ENCODE measurements at regions not wholly inside any gene's neighbourhood (a gene's known extent, or its start where the extent isn't known, plus 50 kb on each side); places are given as distances from the start of the nearest gene placed in this dataset.
"Not testable (repeated sequence)": the region's sequence is repeated elsewhere in the genome, so short reads cannot be mapped to it uniquely, and the experiment has no call there.

- CTCF ChIA-PET = no interaction called here
- Histone ChIP-seq H3K4me3 (ENCODE audit: low read depth, low read length, poor library complexity, severe bottlenecking) (no peak overlapping the region), H3K9me3 (ENCODE audit: low read depth, low read length, poor library complexity, severe bottlenecking) (no peaks in the 10 kb centered on the region), H3K27me3 (replicated peaks; ENCODE audit: insufficient read depth, low read depth, low read length, poor library complexity) (no peaks in the 10 kb centered on the region), H3K4me1 (ENCODE audit: insufficient read depth, low read length, poor library complexity, severe bottlenecking) (no peaks in the 10 kb centered on the region), H3K36me3 (ENCODE audit: insufficient read depth, low read length, poor library complexity, severe bottlenecking) (no peaks in the 10 kb centered on the region), H3K27ac (ENCODE audit: low read depth, low read length, poor library complexity, severe bottlenecking) (no peak overlapping the region)
- TF ChIP-seq EZH2 (IDR thresholded peaks at IDR 0.05; ENCODE audit: borderline replicate concordance, low read depth, low read length, poor library complexity, severe bottlenecking) (no peak), CTCF (conservative IDR thresholded peaks at IDR 0.05; ENCODE audit: low read depth, low read length) (no peak)
- POLR2A ChIA-PET (ENCODE audit: low non-redundant PET) = no interaction called here
- no peak for DNase-seq (ENCODE audit: low spot score)
- BruUV-seq (replicated peaks) = no TSS peak
- intact Hi-C loops (cut with micrococcal nuclease; ENCODE audit: unreplicated experiment) = no loop called here
Observed at GRCh38 chr5:96200641-96201040, 232.4 kb downstream of the PCSK1 start.

GRCh38 chr5:96199713-96200183 is 233.3 kb downstream of the PCSK1 start:
- Histone ChIP-seq H3K9me3 (ENCODE audit: low read depth, low read length, poor library complexity, severe bottlenecking) (no peaks in the 10 kb centered on the region), H3K36me3 (ENCODE audit: insufficient read depth, low read length, poor library complexity, severe bottlenecking) (no peaks in the 10 kb centered on the region), H3K27me3 (replicated peaks; ENCODE audit: insufficient read depth, low read depth, low read length, poor library complexity) (no peaks in the 10 kb centered on the region), H3K4me1 (ENCODE audit: insufficient read depth, low read length, poor library complexity, severe bottlenecking) (no peaks in the 10 kb centered on the region), H3K27ac (ENCODE audit: low read depth, low read length, poor library complexity, severe bottlenecking) (no peak overlapping the region), H3K4me3 (ENCODE audit: low read depth, low read length, poor library complexity, severe bottlenecking) (no peak overlapping the region)
- ChIA-PET CTCF (no interaction called here), POLR2A (ENCODE audit: low non-redundant PET) (no interaction called here)
- TF ChIP-seq CTCF (conservative IDR thresholded peaks at IDR 0.05; ENCODE audit: low read depth, low read length) (no peak), EZH2 (IDR thresholded peaks at IDR 0.05; ENCODE audit: borderline replicate concordance, low read depth, low read length, poor library complexity, severe bottlenecking) (no peak)
- intact Hi-C loops (cut with micrococcal nuclease; ENCODE audit: unreplicated experiment) = no loop called here
- BruUV-seq (replicated peaks) = no TSS peak
- DNase-seq (ENCODE audit: low spot score) = no peak

GRCh38 chr5:96198356-96199058 is 234.5 kb downstream of the PCSK1 start:
- DNase-seq (ENCODE audit: low spot score) = no peak
- Histone ChIP-seq H3K4me1 (ENCODE audit: insufficient read depth, low read length, poor library complexity, severe bottlenecking) (no peaks in the 10 kb centered on the region), H3K4me3 (ENCODE audit: low read depth, low read length, poor library complexity, severe bottlenecking) (no peak overlapping the region), H3K36me3 (ENCODE audit: insufficient read depth, low read length, poor library complexity, severe bottlenecking) (no peaks in the 10 kb centered on the region), H3K27ac (ENCODE audit: low read depth, low read length, poor library complexity, severe bottlenecking) (no peak overlapping the region), H3K9me3 (ENCODE audit: low read depth, low read length, poor library complexity, severe bottlenecking) (no peaks in the 10 kb centered on the region), H3K27me3 (replicated peaks; ENCODE audit: insufficient read depth, low read depth, low read length, poor library complexity) (no peaks in the 10 kb centered on the region)
- ChIA-PET POLR2A (ENCODE audit: low non-redundant PET) (no interaction called here), CTCF (no interaction called here)
- intact Hi-C loops (cut with micrococcal nuclease; ENCODE audit: unreplicated experiment) = no loop called here
- TF ChIP-seq EZH2 (IDR thresholded peaks at IDR 0.05; ENCODE audit: borderline replicate concordance, low read depth, low read length, poor library complexity, severe bottlenecking) (no peak), CTCF (conservative IDR thresholded peaks at IDR 0.05; ENCODE audit: low read depth, low read length) (no peak)
- BruUV-seq (replicated peaks) = no TSS peak

GRCh38 chr5:96197767-96198166 is 235.3 kb downstream of the PCSK1 start:
- H3K9me3 ChIP-seq (ENCODE audit: low read depth, low read length, poor library complexity, severe bottlenecking); H3K27ac ChIP-seq (ENCODE audit: low read depth, low read length, poor library complexity, severe bottlenecking); BruUV-seq (replicated peaks); POLR2A ChIA-PET (ENCODE audit: low non-redundant PET); DNase-seq (ENCODE audit: low spot score); intact Hi-C loops (cut with micrococcal nuclease; ENCODE audit: unreplicated experiment); H3K4me1 ChIP-seq (ENCODE audit: insufficient read depth, low read length, poor library complexity, severe bottlenecking); H3K36me3 ChIP-seq (ENCODE audit: insufficient read depth, low read length, poor library complexity, severe bottlenecking); H3K27me3 ChIP-seq (replicated peaks; ENCODE audit: insufficient read depth, low read depth, low read length, poor library complexity); CTCF ChIA-PET; H3K4me3 ChIP-seq (ENCODE audit: low read depth, low read length, poor library complexity, severe bottlenecking): not testable (repeated sequence)
